Lower lobe of right lung (tissue), 2 donors: ENCODE measurements at regions not wholly inside any gene's neighbourhood (a gene's known extent, or its start where the extent isn't known, plus 50 kb on each side); places are given as distances from the start of the nearest gene placed in this dataset.

Source experiments
- ATAC-seq, 2 donors: fragments of 200-7000 bp; cut with Tn5 transposase; one replicate each; pipeline ENCODE4 v1.9.1; 2020 to 2022; ENCODE audit warnings: mild to moderate bottlenecking in 2 of 2, moderate library complexity in 2 of 2
- DNase-seq: peaks from one replicate; pipeline ENCODE4 v3.0.0-alpha.2; 2020
- H3K27ac ChIP-seq: fragments of 200-600 bp; one replicate; pipeline ENCODE4 v1.8.0; 2022
- H3K27me3 ChIP-seq: fragments of 200-600 bp; one replicate; pipeline ENCODE4 v1.8.0; 2022; ENCODE audit warnings: low read depth
- H3K36me3 ChIP-seq: fragments of 200-600 bp; one replicate; pipeline ENCODE4 v1.8.0; 2022; ENCODE audit warnings: mild to moderate bottlenecking
- H3K4me1 ChIP-seq: fragments of 200-600 bp; one replicate; pipeline ENCODE4 v1.8.0; 2022
- H3K4me3 ChIP-seq: fragments of 200-600 bp; one replicate; pipeline ENCODE4 v1.8.0; 2022; ENCODE audit warnings: mild to moderate bottlenecking
- H3K9me3 ChIP-seq: fragments of 200-600 bp; one replicate; pipeline ENCODE4 v1.8.0; 2022
- CTCF ChIP-seq: fragments of 200-600 bp; IDR thresholded peaks from one replicate; pipeline ENCODE4 v1.8.0; 2022; ENCODE audit warnings: antibody characterized with exemption, mild to moderate bottlenecking
- intact Hi-C: fragments of 100-400 bp; cut with DNase I; formaldehyde crosslinking; loops from one replicate; pipeline ENCODE4 v1.11.0; 2022
- donor health status: DM: no; HTN: yes; CAD: no; lungs with severe emphysema.

GRCh38 chr15:87767516-87767915, 489.0 kb downstream of the NTRK3 start:
- H3K9me3 ChIP-seq = no peaks in the 10 kb centered on the region
- H3K27ac ChIP-seq = no peak overlapping the region
- no peaks in the 10 kb centered on the region for H3K36me3 ChIP-seq
- no peak for DNase-seq
- H3K4me3 ChIP-seq = no peak overlapping the region
- TF ChIP-seq CTCF = no peak
- ATAC-seq = no peak
- peaks cover 7% of the 10 kb centered on the region for H3K4me1 ChIP-seq
- intact Hi-C loops = no loop called here
- no peaks in the 10 kb centered on the region for H3K27me3 ChIP-seq

GRCh38 chr15:87764461-87765240, 491.9 kb downstream of the NTRK3 start:
- DNase-seq (no peak), ATAC-seq (no peak)
- no peak overlapping the region for H3K4me3 ChIP-seq
- H3K36me3 ChIP-seq = no peaks in the 10 kb centered on the region
- H3K27ac ChIP-seq = no peak overlapping the region
- peaks cover 20% of the 10 kb centered on the region for H3K4me1 ChIP-seq
- H3K9me3 ChIP-seq = no peaks in the 10 kb centered on the region
- TF ChIP-seq CTCF = no peak
- intact Hi-C loops = no loop called here
- H3K27me3 ChIP-seq = no peaks in the 10 kb centered on the region

GRCh38 chr15:87763837-87764236, 492.7 kb downstream of the NTRK3 start:
- Histone ChIP-seq H3K27me3 (no peaks in the 10 kb centered on the region), H3K4me3 (no peak overlapping the region), H3K9me3 (no peaks in the 10 kb centered on the region), H3K27ac (no peak overlapping the region), H3K4me1 (peaks cover 20% of the 10 kb centered on the region), H3K36me3 (no peaks in the 10 kb centered on the region)
- intact Hi-C loops = no loop called here
- DNase-seq = no peak
- no peak for ATAC-seq
- TF ChIP-seq CTCF = no peak

- H3K9me3 ChIP-seq = no peaks in the 10 kb centered on the region
- no peak for TF ChIP-seq CTCF
- DNase-seq (no peak), ATAC-seq (peak; percentile 68 to 84)
- no peaks in the 10 kb centered on the region for H3K36me3 ChIP-seq
- no peak overlapping the region for H3K4me3 ChIP-seq
- no peaks in the 10 kb centered on the region for H3K27me3 ChIP-seq
- H3K27ac ChIP-seq = peak overlapping the region; percentile 39
- peaks cover 24% of the 10 kb centered on the region for H3K4me1 ChIP-seq
- intact Hi-C loops = no loop called here
Measured at GRCh38 chr15:87761736-87762509, 494.6 kb downstream of the NTRK3 start.

GRCh38 chr15:87760547-87761314, 495.8 kb downstream of the NTRK3 start:
- Histone ChIP-seq H3K27ac (no peak overlapping the region), H3K9me3 (no peaks in the 10 kb centered on the region), H3K27me3 (no peaks in the 10 kb centered on the region), H3K4me1 (peaks cover 24% of the 10 kb centered on the region), H3K36me3 (no peaks in the 10 kb centered on the region), H3K4me3 (no peak overlapping the region)
- intact Hi-C loops = no loop called here
- DNase-seq = no peak
- TF ChIP-seq CTCF = no peak
- ATAC-seq = no peak
